Smooth muscle cell (in vitro differentiated cells): ENCODE measurements at regions not wholly inside any gene's neighbourhood (a gene's known extent, or its start where the extent isn't known, plus 50 kb on each side); places are given as distances from the start of the nearest gene placed in this dataset.

Source experiments
- DNase-seq: peaks from one replicate; lab custom pipeline; 2025; ENCODE audit not compliant: unreplicated experiment; lab: John Stamatoyannopoulos, UW
- H2AFZ ChIP-seq: fragments of 200-600 bp; sonication (generic); 2 replicates; pipeline ENCODE4 v1.6.0; 2016; ENCODE audit warnings: antibody characterized with exemption, low read depth, mild to moderate bottlenecking
- H3F3A ChIP-seq: fragments of 200-600 bp; sonication (generic); 2 replicates; pipeline ENCODE4 v1.6.0; 2017; ENCODE audit warnings: antibody characterized with exemption, low read depth
- H3K27ac ChIP-seq: fragments of 200-600 bp; sonication (generic); 2 replicates; pipeline ENCODE4 v1.5.1; 2016; ENCODE audit warnings: low read depth, mild to moderate bottlenecking
- H3K27me3 ChIP-seq: fragments of 200-600 bp; sonication (generic); 2 replicates; pipeline ENCODE4 v1.6.1; 2016; ENCODE audit warnings: low read depth, mild to moderate bottlenecking
- H3K36me3 ChIP-seq: fragments of 200-600 bp; sonication (generic); 2 replicates; pipeline ENCODE4 v1.5.1; 2016; ENCODE audit warnings: low read depth
- H3K4me1 ChIP-seq: fragments of 200-600 bp; sonication (generic); 2 replicates; pipeline ENCODE4 v1.5.1; 2016; ENCODE audit warnings: low read depth
- H3K4me2 ChIP-seq: fragments of 200-600 bp; sonication (generic); 2 replicates; pipeline ENCODE4 v1.6.0; 2016; ENCODE audit warnings: mild to moderate bottlenecking
- H3K4me3 ChIP-seq: fragments of 200-600 bp; sonication (generic); 2 replicates; pipeline ENCODE4 v1.5.1; 2016; ENCODE audit warnings: mild to moderate bottlenecking
- H3K79me2 ChIP-seq: fragments of 200-600 bp; sonication (generic); 2 replicates; pipeline ENCODE4 v1.6.0; 2016; ENCODE audit warnings: low read depth, mild to moderate bottlenecking
- H3K9ac ChIP-seq: fragments of 200-600 bp; sonication (generic); 2 replicates; pipeline ENCODE4 v1.6.0; 2016; ENCODE audit warnings: low read depth
- H3K9me3 ChIP-seq: fragments of 200-600 bp; sonication (generic); replicated peaks from 2 replicates; pipeline ENCODE4 v1.5.1; 2016; ENCODE audit warnings: low read depth
- H4K20me1 ChIP-seq: fragments of 200-600 bp; sonication (generic); 2 replicates; pipeline ENCODE4 v1.6.0; 2016; ENCODE audit warnings: low read depth
- WGBS: methylation state at CpG from one replicate; pipeline ENCODE4 v1.1.7; 2016; ENCODE audit warnings: low lambda C conversion rate; 5-methylcytosine and 5-hydroxymethylcytosine counted together
- TF ChIP-seq, protein P1 (sequence below): fragments of 200-600 bp; sonication (generic); IDR thresholded peaks from 2 replicates; pipeline ENCODE4 v1.5.1; 2017; ENCODE audit warnings: borderline replicate concordance, mild to moderate bottlenecking, antibody characterized with exemption; ENCODE audit not compliant: insufficient read depth, poor library complexity, severe bottlenecking

DNA sequence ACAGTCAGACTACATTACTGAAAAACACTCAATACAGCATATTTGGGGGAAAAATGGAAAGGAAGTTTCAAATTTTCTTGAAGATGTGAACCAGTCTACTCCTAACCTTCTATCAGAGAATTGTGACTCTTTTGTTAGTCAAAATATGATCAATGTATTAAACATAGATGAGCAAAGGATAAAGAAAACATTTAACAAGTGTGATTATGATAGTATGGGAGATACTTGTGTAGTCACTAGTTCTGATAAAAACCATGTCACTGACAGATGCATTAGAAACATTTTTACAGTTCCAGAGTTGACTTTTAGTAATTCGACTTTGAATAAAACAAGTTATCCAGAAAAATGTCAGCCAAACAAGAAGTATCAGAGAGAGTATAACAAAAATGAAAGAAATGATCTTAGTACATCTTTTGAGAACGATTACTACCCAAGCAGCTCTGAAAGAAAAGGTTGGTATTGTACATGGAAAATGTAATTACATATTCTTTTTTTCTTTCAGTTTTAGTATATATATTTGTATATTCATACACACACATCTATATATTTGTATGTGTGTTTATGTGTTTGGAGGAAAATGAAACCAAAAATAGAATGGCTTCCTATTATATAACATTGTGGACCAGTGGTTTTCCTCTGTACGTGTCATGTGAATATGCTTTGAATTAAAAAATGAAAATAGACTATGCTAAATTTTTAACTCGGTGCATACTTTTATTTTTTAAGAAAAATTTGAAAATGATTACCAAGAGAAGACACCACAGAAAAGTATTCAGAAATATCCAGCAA is 63.3 kb upstream of the ABCD2 start:
- H3K27ac ChIP-seq: no peak overlapping the region
- no peaks in the 10 kb centered on the region for H3K27me3 ChIP-seq
- no peaks in the 10 kb centered on the region for H3K4me1 ChIP-seq
- DNase-seq: no peak
- no peaks in the 10 kb centered on the region for H3F3A ChIP-seq
- H2AFZ ChIP-seq: no peak overlapping the region
- 89% methylated on average over 4 of the region's 4 CpGs for WGBS
- H3K4me2 ChIP-seq: no peak overlapping the region
- TF ChIP-seq, protein P1, sequence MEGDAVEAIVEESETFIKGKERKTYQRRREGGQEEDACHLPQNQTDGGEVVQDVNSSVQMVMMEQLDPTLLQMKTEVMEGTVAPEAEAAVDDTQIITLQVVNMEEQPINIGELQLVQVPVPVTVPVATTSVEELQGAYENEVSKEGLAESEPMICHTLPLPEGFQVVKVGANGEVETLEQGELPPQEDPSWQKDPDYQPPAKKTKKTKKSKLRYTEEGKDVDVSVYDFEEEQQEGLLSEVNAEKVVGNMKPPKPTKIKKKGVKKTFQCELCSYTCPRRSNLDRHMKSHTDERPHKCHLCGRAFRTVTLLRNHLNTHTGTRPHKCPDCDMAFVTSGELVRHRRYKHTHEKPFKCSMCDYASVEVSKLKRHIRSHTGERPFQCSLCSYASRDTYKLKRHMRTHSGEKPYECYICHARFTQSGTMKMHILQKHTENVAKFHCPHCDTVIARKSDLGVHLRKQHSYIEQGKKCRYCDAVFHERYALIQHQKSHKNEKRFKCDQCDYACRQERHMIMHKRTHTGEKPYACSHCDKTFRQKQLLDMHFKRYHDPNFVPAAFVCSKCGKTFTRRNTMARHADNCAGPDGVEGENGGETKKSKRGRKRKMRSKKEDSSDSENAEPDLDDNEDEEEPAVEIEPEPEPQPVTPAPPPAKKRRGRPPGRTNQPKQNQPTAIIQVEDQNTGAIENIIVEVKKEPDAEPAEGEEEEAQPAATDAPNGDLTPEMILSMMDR: no peak
- no peak overlapping the region for H3K9ac ChIP-seq
- H3K9me3 ChIP-seq: no peaks in the 10 kb centered on the region
- no peaks in the 10 kb centered on the region for H3K79me2 ChIP-seq
- no peak overlapping the region for H3K4me3 ChIP-seq
- H3K36me3 ChIP-seq: no peaks in the 10 kb centered on the region
- H4K20me1 ChIP-seq: no peaks in the 10 kb centered on the region

DNA sequence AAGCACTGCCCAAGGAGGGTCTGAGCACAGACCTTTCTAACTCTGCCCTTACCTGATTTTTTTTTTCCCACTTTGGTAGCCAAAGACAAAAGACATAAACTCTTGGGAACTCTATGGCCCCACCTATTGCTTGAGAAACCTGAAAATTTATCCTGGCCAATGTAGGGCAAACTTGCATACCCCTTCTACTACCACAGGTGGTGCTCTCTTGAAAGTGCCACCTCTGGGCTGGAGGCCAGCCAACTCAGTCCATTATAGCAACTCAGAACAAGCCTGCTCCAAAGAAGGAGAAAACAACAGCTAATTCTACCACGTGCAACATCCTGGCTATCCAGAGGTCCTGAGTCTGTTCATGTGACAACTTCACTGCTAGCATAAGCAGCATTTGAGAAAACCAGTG is 55.7 kb upstream of the ABCD2 start:
- H3K27ac ChIP-seq: no peak overlapping the region
- no peak for DNase-seq
- H3K4me2 ChIP-seq: no peak overlapping the region
- H2AFZ ChIP-seq: no peak overlapping the region
- WGBS: 87% methylated on average over 1 of the region's 1 CpG
- H3K9ac ChIP-seq: no peak overlapping the region
- no peaks in the 10 kb centered on the region for H3K4me1 ChIP-seq
- no peaks in the 10 kb centered on the region for H4K20me1 ChIP-seq
- H3F3A ChIP-seq: no peaks in the 10 kb centered on the region
- no peaks in the 10 kb centered on the region for H3K36me3 ChIP-seq
- no peaks in the 10 kb centered on the region for H3K79me2 ChIP-seq
- H3K27me3 ChIP-seq: no peaks in the 10 kb centered on the region
- no peak overlapping the region for H3K4me3 ChIP-seq
- no peaks in the 10 kb centered on the region for H3K9me3 ChIP-seq
- TF ChIP-seq, protein P1: no peak

DNA sequence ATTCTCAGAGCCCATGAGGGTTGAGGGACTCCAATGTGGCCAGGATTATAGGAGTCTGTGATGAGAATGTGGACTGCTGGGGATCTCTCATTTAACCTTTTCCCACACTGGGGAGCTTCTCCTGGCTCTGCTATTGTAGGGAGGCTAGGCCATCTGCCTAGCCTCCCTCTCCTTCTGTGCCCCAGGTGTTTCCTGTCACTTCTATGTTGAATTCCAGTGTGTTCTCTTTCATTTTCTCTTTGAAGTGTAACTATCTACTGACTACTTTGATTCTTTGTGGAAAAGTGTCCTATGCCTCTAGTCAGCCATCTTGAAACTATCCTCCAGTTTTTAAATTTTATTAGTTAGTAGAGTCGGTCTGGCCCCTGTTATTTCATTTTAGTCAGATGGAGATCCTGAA is 53.4 kb upstream of the ABCD2 start:
- TF ChIP-seq, protein P1: no peak
- Histone ChIP-seq H3K27me3 (no peaks in the 10 kb centered on the region), H3K9ac (no peak overlapping the region), H2AFZ (no peak overlapping the region), H3K27ac (no peak overlapping the region), H3K4me2 (no peak overlapping the region), H3K4me1 (no peaks in the 10 kb centered on the region), H3K9me3 (no peaks in the 10 kb centered on the region), H3K36me3 (no peaks in the 10 kb centered on the region), H3K79me2 (no peaks in the 10 kb centered on the region), H3F3A (no peaks in the 10 kb centered on the region), H3K4me3 (no peak overlapping the region), H4K20me1 (no peaks in the 10 kb centered on the region)
- no peak for DNase-seq
- 84% methylated on average over 1 of the region's 1 CpG for WGBS
